HL-60 (cell line): ENCODE measurements at regions not wholly inside any gene's neighbourhood (a gene's known extent, or its start where the extent isn't known, plus 50 kb on each side); places are given as distances from the start of the nearest gene placed in this dataset.

Experiments used
- CTCF ChIP-seq: IDR thresholded peaks from one replicate; pipeline ENCODE4 v1.5.1; 2011; ENCODE audit warnings: low read length, control low read depth, inconsistent platforms; ENCODE audit not compliant: insufficient read depth
- GABPA ChIP-seq: IDR thresholded peaks from 2 replicates; pipeline ENCODE4 v1.6.1; 2012; ENCODE audit warnings: low read depth
- POLR2AphosphoS5 ChIP-seq: IDR thresholded peaks from 2 replicates; pipeline ENCODE4 v1.6.1; 2012; ENCODE audit warnings: low read depth
- TF ChIP-seq, protein P1 (sequence below): IDR thresholded peaks from 2 replicates; pipeline ENCODE4 v1.6.1; 2012; ENCODE audit warnings: low read depth; ENCODE audit not compliant: insufficient replicate concordance

GRCh38 chr12:32036477-32037263 lies 70.0 kb upstream of the BICD1 start:
- TF ChIP-seq CTCF (no peak), POLR2AphosphoS5 (no peak), GABPA (no peak)
- TF ChIP-seq, protein P1, sequence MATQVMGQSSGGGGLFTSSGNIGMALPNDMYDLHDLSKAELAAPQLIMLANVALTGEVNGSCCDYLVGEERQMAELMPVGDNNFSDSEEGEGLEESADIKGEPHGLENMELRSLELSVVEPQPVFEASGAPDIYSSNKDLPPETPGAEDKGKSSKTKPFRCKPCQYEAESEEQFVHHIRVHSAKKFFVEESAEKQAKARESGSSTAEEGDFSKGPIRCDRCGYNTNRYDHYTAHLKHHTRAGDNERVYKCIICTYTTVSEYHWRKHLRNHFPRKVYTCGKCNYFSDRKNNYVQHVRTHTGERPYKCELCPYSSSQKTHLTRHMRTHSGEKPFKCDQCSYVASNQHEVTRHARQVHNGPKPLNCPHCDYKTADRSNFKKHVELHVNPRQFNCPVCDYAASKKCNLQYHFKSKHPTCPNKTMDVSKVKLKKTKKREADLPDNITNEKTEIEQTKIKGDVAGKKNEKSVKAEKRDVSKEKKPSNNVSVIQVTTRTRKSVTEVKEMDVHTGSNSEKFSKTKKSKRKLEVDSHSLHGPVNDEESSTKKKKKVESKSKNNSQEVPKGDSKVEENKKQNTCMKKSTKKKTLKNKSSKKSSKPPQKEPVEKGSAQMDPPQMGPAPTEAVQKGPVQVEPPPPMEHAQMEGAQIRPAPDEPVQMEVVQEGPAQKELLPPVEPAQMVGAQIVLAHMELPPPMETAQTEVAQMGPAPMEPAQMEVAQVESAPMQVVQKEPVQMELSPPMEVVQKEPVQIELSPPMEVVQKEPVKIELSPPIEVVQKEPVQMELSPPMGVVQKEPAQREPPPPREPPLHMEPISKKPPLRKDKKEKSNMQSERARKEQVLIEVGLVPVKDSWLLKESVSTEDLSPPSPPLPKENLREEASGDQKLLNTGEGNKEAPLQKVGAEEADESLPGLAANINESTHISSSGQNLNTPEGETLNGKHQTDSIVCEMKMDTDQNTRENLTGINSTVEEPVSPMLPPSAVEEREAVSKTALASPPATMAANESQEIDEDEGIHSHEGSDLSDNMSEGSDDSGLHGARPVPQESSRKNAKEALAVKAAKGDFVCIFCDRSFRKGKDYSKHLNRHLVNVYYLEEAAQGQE, result no peak
